ENCODE measurements at regions not wholly inside any gene's neighbourhood (a gene's known extent, or its start where the extent isn't known, plus 50 kb on each side); places are given as distances from the start of the nearest gene placed in this dataset.

- intact Hi-C loops (cut with DNase I), result no loop called here
- DNase-seq (no peak), ATAC-seq (ENCODE audit: poor library complexity) (no peak)
Observed at GRCh38 chrX:126886997-126887396, 67.5 kb downstream of the PRR32 start.

GRCh38 chrX:126900937-126901336, 81.4 kb downstream of the PRR32 start:
- DNase-seq (peak; percentile 28), ATAC-seq (ENCODE audit: poor library complexity) (peak; percentile 65)
- intact Hi-C loops (cut with DNase I), result no loop called here

- intact Hi-C loops (cut with DNase I), result no loop called here
Observed at GRCh38 chrX:126929071-126929470, 109.5 kb downstream of the PRR32 start.

GRCh38 chrX:126967225-126967624, 147.7 kb downstream of the PRR32 start:
- intact Hi-C loops (cut with DNase I), result no loop called here
- DNase-seq (no peak), ATAC-seq (ENCODE audit: poor library complexity) (no peak)

More at GRCh38 chrX:126929071-126929470, 109.5 kb downstream of the PRR32 start:
- ATAC-seq (ENCODE audit: poor library complexity) (no peak), DNase-seq (no peak)

GRCh38 chrX:126982158-126982557, 162.6 kb downstream of the PRR32 start:
- intact Hi-C loops (cut with DNase I), result no loop called here
- ATAC-seq (ENCODE audit: poor library complexity) (no peak), DNase-seq (no peak)

GRCh38 chrX:126985027-126985426, 165.5 kb downstream of the PRR32 start:
- intact Hi-C loops (cut with DNase I), result no loop called here
- ATAC-seq (ENCODE audit: poor library complexity), result peak; percentile 80
- DNase-seq, result no peak

GRCh38 chrX:126985981-126986380, 166.5 kb downstream of the PRR32 start:
- DNase-seq, result no peak
- no peak for ATAC-seq (ENCODE audit: poor library complexity)
- intact Hi-C loops (cut with DNase I), result no loop called here

GRCh38 chrX:126994032-126994600, 174.6 kb downstream of the PRR32 start:
- ATAC-seq (ENCODE audit: poor library complexity), result peak; percentile 57
- intact Hi-C loops (cut with DNase I), result no loop called here
- peak; percentile 42 for DNase-seq

GRCh38 chrX:127011629-127012028, 192.1 kb downstream of the PRR32 start:
- no peak for DNase-seq
- no peak for ATAC-seq (ENCODE audit: poor library complexity)
- intact Hi-C loops (cut with DNase I), result no loop called here

GRCh38 chrX:127025013-127025412, 205.5 kb downstream of the PRR32 start:
- ATAC-seq (ENCODE audit: poor library complexity), result no peak
- DNase-seq, result no peak
- intact Hi-C loops (cut with DNase I), result no loop called here

- ATAC-seq (ENCODE audit: poor library complexity) (peak; percentile 98), DNase-seq (no peak)
- intact Hi-C loops (cut with DNase I), result loop anchor here (5.0 kb wide), 1 partner anchor 258 kb away; no protein-coding TSS in a partner anchor
Observed at GRCh38 chrX:127030016-127030748, 210.7 kb downstream of the PRR32 start.

GRCh38 chrX:127037159-127037558, 217.6 kb downstream of the PRR32 start:
- intact Hi-C loops (cut with DNase I), result no loop called here
- ATAC-seq (ENCODE audit: poor library complexity) (no peak), DNase-seq (no peak)

GRCh38 chrX:127038065-127038464, 218.5 kb downstream of the PRR32 start:
- intact Hi-C loops (cut with DNase I), result no loop called here
- ATAC-seq (ENCODE audit: poor library complexity) (no peak), DNase-seq (no peak)

- peak; percentile 85 for ATAC-seq (ENCODE audit: poor library complexity)
- intact Hi-C loops (cut with DNase I), result no loop called here
- no peak for DNase-seq
Observed at GRCh38 chrX:127057891-127058619, 238.5 kb downstream of the PRR32 start.

GRCh38 chrX:127085939-127086338, 266.4 kb downstream of the PRR32 start:
- DNase-seq, result no peak
- intact Hi-C loops (cut with DNase I), result no loop called here
- no peak for ATAC-seq (ENCODE audit: poor library complexity)

- DNase-seq (no peak), ATAC-seq (ENCODE audit: poor library complexity) (no peak)
- intact Hi-C loops (cut with DNase I), result no loop called here
Observed at GRCh38 chrX:127112726-127113125, 293.2 kb downstream of the PRR32 start.

GRCh38 chrX:127124871-127125270, 305.3 kb downstream of the PRR32 start:
- DNase-seq (no peak), ATAC-seq (ENCODE audit: poor library complexity) (no peak)
- intact Hi-C loops (cut with DNase I), result no loop called here

GRCh38 chrX:127128282-127128681, 308.8 kb downstream of the PRR32 start:
- ATAC-seq (ENCODE audit: poor library complexity) (no peak), DNase-seq (peak; percentile 11)
- intact Hi-C loops (cut with DNase I), result no loop called here

- DNase-seq (no peak), ATAC-seq (ENCODE audit: poor library complexity) (no peak)
- intact Hi-C loops (cut with DNase I), result no loop called here
Observed at GRCh38 chrX:127129510-127129909, 310.0 kb downstream of the PRR32 start.

GRCh38 chrX:127138218-127138617, 318.7 kb downstream of the PRR32 start:
- DNase-seq, result no peak
- ATAC-seq (ENCODE audit: poor library complexity), result no peak
- intact Hi-C loops (cut with DNase I), result no loop called here
